ENCODE measurements at regions not wholly inside any gene's neighbourhood (a gene's known extent, or its start where the extent isn't known, plus 50 kb on each side); places are given as distances from the start of the nearest gene placed in this dataset.

- no peak for TF ChIP-seq GATA3 (IDR thresholded peaks at IDR 0.05; ENCODE audit: borderline replicate concordance)
- no peak for TF ChIP-seq CEBPB (IDR thresholded peaks at IDR 0.05)
- TF ChIP-seq CTCF (IDR thresholded peaks at IDR 0.05), result peak; percentile 36; the same call in 2 of the 3 replicates
- no peak for TF ChIP-seq RCOR1 (IDR thresholded peaks at IDR 0.05; ENCODE audit: low read depth, low read length)
- TF ChIP-seq MAFK (IDR thresholded peaks at IDR 0.05; ENCODE audit: partially characterized antibody), result no peak
- TF ChIP-seq PHF8 (IDR thresholded peaks at IDR 0.05; ENCODE audit: borderline replicate concordance, low read depth), result no peak
- TF ChIP-seq POLR2AphosphoS2 (conservative IDR thresholded peaks at IDR 0.05; ENCODE audit: low read length), result no peak
- TF ChIP-seq POLR2A (IDR thresholded peaks at IDR 0.05; ENCODE audit: low read length), result no peak
- no peak for TF ChIP-seq BCL3 (IDR thresholded peaks at IDR 0.05)
- no peak for TF ChIP-seq ZFP36 (IDR thresholded peaks at IDR 0.05; ENCODE audit: borderline replicate concordance, partially characterized antibody)
- no peak for TF ChIP-seq MAX (IDR thresholded peaks at IDR 0.05)
Measured at GRCh38 chr6:62891065-62891647, 320.1 kb upstream of the FKBP1C start.

Measured in A549 (cell line).